OCI-LY7 (cell line): ENCODE measurements at regions not wholly inside any gene's neighbourhood (a gene's known extent, or its start where the extent isn't known, plus 50 kb on each side); places are given as distances from the start of the nearest gene placed in this dataset.

Source experiments
- CTCF ChIP-seq: fragments of 200-600 bp; sonication (generic); conservative IDR thresholded peaks from 2 replicates; pipeline ENCODE4 v1.5.1; 2014; ENCODE audit warnings: mild to moderate bottlenecking, antibody characterized with exemption, low read length, moderate library complexity, mixed read lengths
- EZH2phosphoT487 ChIP-seq: fragments of 200-600 bp; sonication (generic); IDR thresholded peaks from 2 replicates; pipeline ENCODE4 v1.6.1; 2018; ENCODE audit warnings: low read depth, borderline replicate concordance, mild to moderate bottlenecking, mixed run types, antibody characterized with exemption, low read length, moderate library complexity, mixed read lengths

DNA sequence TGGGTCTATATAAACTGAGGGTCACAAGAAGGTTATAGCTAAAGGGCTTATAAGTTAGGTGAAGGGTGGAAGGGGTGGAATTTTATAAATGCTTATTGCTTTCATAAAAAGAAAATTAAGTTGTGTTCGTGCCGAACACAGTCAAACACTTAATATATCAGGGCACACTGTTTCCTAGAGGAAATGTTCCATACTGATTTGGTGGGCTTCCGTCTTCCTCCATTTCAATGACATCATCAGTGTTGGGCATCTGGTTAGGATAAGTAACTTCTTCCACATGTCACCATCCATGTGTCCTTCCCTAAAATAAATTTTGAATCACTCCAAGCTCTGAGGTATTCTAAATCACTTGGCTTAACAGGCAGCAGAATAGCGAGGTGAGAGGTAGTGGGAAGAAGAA lies 466.4 kb downstream of the MED13L start:
- TF ChIP-seq CTCF, result no peak
- TF ChIP-seq EZH2phosphoT487, result no peak
